ENCODE measurements at regions not wholly inside any gene's neighbourhood (a gene's known extent, or its start where the extent isn't known, plus 50 kb on each side); places are given as distances from the start of the nearest gene placed in this dataset.

- no peak for ATAC-seq
- TF ChIP-seq ISL1 (CRISPR knock-in tag; IDR thresholded peaks at IDR 0.05) (no peak), TOX (CRISPR knock-in tag; IDR thresholded peaks at IDR 0.05; ENCODE audit: borderline replicate concordance) (no peak)
Observed at GRCh38 chr13:50382951-50383350, 367.7 kb downstream of the KCNRG start.

GRCh38 chr13:50384724-50385123 is 369.5 kb downstream of the KCNRG start:
- ATAC-seq = no peak
- TF ChIP-seq ESRRG (CRISPR knock-in tag; IDR thresholded peaks at IDR 0.05) (no peak), OSR1 (CRISPR knock-in tag; IDR thresholded peaks at IDR 0.05) (no peak), CSRNP3 (CRISPR knock-in tag; IDR thresholded peaks at IDR 0.05) (no peak), ZNF70 (CRISPR knock-in tag; IDR thresholded peaks at IDR 0.05) (no peak), ZNF8 (CRISPR knock-in tag; IDR thresholded peaks at IDR 0.05) (no peak)

GRCh38 chr13:50386541-50387050 is 371.4 kb downstream of the KCNRG start:
- TF ChIP-seq ZFP3 (CRISPR knock-in tag; IDR thresholded peaks at IDR 0.05) = no peak
- TF ChIP-seq CREB5 (CRISPR knock-in tag; IDR thresholded peaks at IDR 0.05; ENCODE audit: low read depth) = no peak
- no peak for TF ChIP-seq TOX (CRISPR knock-in tag; IDR thresholded peaks at IDR 0.05; ENCODE audit: borderline replicate concordance)
- TF ChIP-seq RARB (CRISPR knock-in tag; IDR thresholded peaks at IDR 0.05) = no peak
- no peak for TF ChIP-seq ZC3H10 (CRISPR knock-in tag; IDR thresholded peaks at IDR 0.05)
- no peak for TF ChIP-seq ZNF8 (CRISPR knock-in tag; IDR thresholded peaks at IDR 0.05)
- ATAC-seq = peak; percentile 53; the same call in 2 of the 3 replicates

GRCh38 chr13:50387051-50387581 is 371.9 kb downstream of the KCNRG start:
- no peak for TF ChIP-seq CSRNP3 (CRISPR knock-in tag; IDR thresholded peaks at IDR 0.05)
- TF ChIP-seq PPARA (CRISPR knock-in tag; IDR thresholded peaks at IDR 0.05; ENCODE audit: borderline replicate concordance) = no peak
- TF ChIP-seq TSHZ2 (CRISPR knock-in tag; IDR thresholded peaks at IDR 0.05) = no peak
- no peak for TF ChIP-seq POU6F1 (CRISPR knock-in tag; IDR thresholded peaks at IDR 0.05; ENCODE audit: borderline replicate concordance, low read depth)
- TF ChIP-seq ZFP3 (CRISPR knock-in tag; IDR thresholded peaks at IDR 0.05) = no peak
- TF ChIP-seq CREB5 (CRISPR knock-in tag; IDR thresholded peaks at IDR 0.05; ENCODE audit: low read depth) = no peak
- no peak for TF ChIP-seq TCF4 (CRISPR knock-in tag; IDR thresholded peaks at IDR 0.05; ENCODE audit: borderline replicate concordance)
- no peak for TF ChIP-seq ZNF565 (CRISPR knock-in tag; conservative IDR thresholded peaks at IDR 0.05; ENCODE audit: low read depth)
- TF ChIP-seq ZNF70 (CRISPR knock-in tag; IDR thresholded peaks at IDR 0.05) = no peak
- TF ChIP-seq ARNTL (CRISPR knock-in tag; IDR thresholded peaks at IDR 0.05; ENCODE audit: borderline replicate concordance, low read depth) = no peak
- no peak for TF ChIP-seq SNAI2 (CRISPR knock-in tag; IDR thresholded peaks at IDR 0.05)
- no peak for TF ChIP-seq PATZ1 (CRISPR knock-in tag; IDR thresholded peaks at IDR 0.05; ENCODE audit: borderline replicate concordance)
- TF ChIP-seq TOX (CRISPR knock-in tag; IDR thresholded peaks at IDR 0.05; ENCODE audit: borderline replicate concordance) = no peak
- no peak for TF ChIP-seq ZFP30 (CRISPR knock-in tag; IDR thresholded peaks at IDR 0.05)
- TF ChIP-seq ZC3H10 (CRISPR knock-in tag; IDR thresholded peaks at IDR 0.05) = no peak
- ATAC-seq = peak; percentile 61

Data from SK-N-SH treated with all-trans-retinoic acid at 6 μM for 48 hours (cell line).